GM12892 (cell line): ENCODE measurements at regions not wholly inside any gene's neighbourhood (a gene's known extent, or its start where the extent isn't known, plus 50 kb on each side); places are given as distances from the start of the nearest gene placed in this dataset.
"Not testable (repeated sequence)": the region's sequence is repeated elsewhere in the genome, so short reads cannot be mapped to it uniquely, and the experiment has no call there.

Experiments
- DNase-seq: peaks from one replicate; pipeline ENCODE4 v3.0.0; 2011; ENCODE audit not compliant: insufficient read length
- FAIRE-seq: peaks from 2 replicates; lab custom pipeline; 2011; peaks lifted over from hg19 to GRCh38; lab: Jason Lieb, UNC
- POLR2A ChIP-seq: IDR thresholded peaks from 2 replicates; pipeline ENCODE4 v1.6.1; 2011; ENCODE audit warnings: low read depth, low read length, control low read depth
- POLR2AphosphoS5 ChIP-seq: IDR thresholded peaks from 2 replicates; pipeline ENCODE4 v1.6.1; 2011; ENCODE audit warnings: low read depth, low read length, control low read depth
- TAF1 ChIP-seq: IDR thresholded peaks from 2 replicates; pipeline ENCODE4 v1.6.1; 2011; ENCODE audit warnings: low read depth, mild to moderate bottlenecking, control low read depth, low read length, borderline replicate concordance

- FAIRE-seq (no peak), DNase-seq (no peak)
- no peak for TF ChIP-seq POLR2A
- TF ChIP-seq TAF1, result no peak
- TF ChIP-seq POLR2AphosphoS5, result no peak
These were observed 68.3 kb upstream of the KCNAB1 start for GRCh38 chr3:156052115-156052514.

DNA sequence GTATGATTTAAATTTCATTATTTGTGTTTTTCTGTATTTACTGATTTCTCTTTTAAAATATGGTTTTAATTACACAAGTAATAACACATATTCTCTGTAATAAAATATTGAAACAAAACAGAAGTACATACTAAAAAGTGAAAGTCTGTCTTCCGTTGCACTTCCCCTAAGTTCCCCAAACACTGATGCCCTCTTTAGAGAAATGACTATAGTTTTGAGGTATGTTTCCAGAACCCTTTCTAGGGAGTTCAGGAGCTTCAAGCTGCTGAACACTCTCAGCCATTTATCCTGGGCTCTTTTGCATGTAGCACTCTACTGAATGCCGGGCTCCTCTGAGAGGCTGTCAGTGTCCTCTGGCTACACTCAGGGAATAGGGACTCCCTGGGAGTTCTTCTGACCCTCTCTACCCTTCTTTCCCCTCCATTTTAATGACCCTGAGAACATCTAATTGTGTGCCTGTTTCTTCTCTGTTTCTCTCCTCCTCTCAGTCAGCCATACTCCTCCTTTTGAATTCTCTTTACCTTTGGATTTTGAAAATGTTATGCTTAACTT is 60.4 kb upstream of the KCNAB1 start:
- no peak for TF ChIP-seq POLR2AphosphoS5
- TF ChIP-seq TAF1, result no peak
- no peak for TF ChIP-seq POLR2A
- DNase-seq (no peak), FAIRE-seq (peak; percentile 64)

DNA sequence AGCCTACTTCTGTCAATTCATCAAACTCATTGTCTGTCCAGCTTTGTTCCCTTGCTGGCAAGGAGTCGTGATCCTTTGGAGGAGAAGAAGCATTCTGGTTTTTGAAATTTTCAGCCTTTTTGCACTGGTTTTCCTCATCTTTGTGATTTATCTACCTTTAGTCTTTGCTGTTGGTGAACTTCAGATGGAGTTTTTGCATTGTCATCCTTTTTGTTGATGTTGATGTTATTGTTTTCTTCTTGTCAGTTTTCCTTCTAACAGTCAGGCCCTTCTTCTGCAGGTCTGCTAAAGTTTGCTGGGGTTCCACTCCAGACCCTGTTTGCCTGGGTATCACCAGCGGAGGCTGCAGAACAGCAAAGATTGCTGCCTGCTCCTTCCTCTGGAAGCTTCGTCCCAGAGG is 52.2 kb upstream of the KCNAB1 start:
- not testable (repeated sequence) for DNase-seq, FAIRE-seq

- FAIRE-seq (no peak), DNase-seq (no peak)
- TF ChIP-seq POLR2AphosphoS5 (no peak), TAF1 (no peak), POLR2A (no peak)
These were observed 50.4 kb upstream of the KCNAB1 start for GRCh38 chr3:156070028-156070427.
